ENCODE measurements at regions not wholly inside any gene's neighbourhood (a gene's known extent, or its start where the extent isn't known, plus 50 kb on each side); places are given as distances from the start of the nearest gene placed in this dataset.
A peak's percentile ranks its signal among the peaks of the same experiment; 100 is the strongest.

GRCh38 chr5:40414922-40415321 lies 264.8 kb upstream of the PTGER4 start:
- TF ChIP-seq CTCF (IDR thresholded peaks at IDR 0.05; ENCODE audit: control insufficient read depth, extremely low read depth, insufficient read depth) = no peak
- DNase-seq (ENCODE audit: low read depth) = peak; percentile 80

GRCh38 chr5:40413743-40414142 lies 266.0 kb upstream of the PTGER4 start:
- no peak overlapping the region for H3K4me3 ChIP-seq (ENCODE audit: low read depth, low read length)
- no peak for TF ChIP-seq CTCF (IDR thresholded peaks at IDR 0.05; ENCODE audit: control insufficient read depth, extremely low read depth, insufficient read depth)
- DNase-seq (ENCODE audit: low read depth) = no peak

More at GRCh38 chr5:40414922-40415321, 264.8 kb upstream of the PTGER4 start:
- no peak overlapping the region for H3K4me3 ChIP-seq (ENCODE audit: low read depth, low read length)

DNA sequence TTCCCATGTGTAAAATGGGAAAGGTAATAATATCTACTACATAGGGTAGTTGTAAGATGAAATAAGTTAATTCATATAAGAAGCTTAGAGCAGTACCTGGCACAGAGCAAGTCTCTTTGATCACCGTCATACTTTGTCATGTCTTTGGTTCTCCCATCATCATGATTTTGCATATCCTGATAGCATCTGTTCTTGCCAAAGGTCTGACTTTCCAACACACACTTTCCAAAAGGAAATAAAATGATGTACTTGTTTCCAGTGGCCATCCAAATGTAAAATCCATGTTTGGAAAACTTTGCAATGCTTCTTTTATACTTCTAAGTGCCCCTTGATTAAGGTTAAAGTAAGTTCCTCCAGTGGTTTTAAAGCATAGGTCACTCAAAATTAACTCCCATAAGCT lies 266.9 kb upstream of the PTGER4 start:
- no peak overlapping the region for H3K4me3 ChIP-seq (ENCODE audit: low read depth, low read length)
- no peak for DNase-seq (ENCODE audit: low read depth)
- TF ChIP-seq CTCF (IDR thresholded peaks at IDR 0.05; ENCODE audit: control insufficient read depth, extremely low read depth, insufficient read depth) = no peak

DNA sequence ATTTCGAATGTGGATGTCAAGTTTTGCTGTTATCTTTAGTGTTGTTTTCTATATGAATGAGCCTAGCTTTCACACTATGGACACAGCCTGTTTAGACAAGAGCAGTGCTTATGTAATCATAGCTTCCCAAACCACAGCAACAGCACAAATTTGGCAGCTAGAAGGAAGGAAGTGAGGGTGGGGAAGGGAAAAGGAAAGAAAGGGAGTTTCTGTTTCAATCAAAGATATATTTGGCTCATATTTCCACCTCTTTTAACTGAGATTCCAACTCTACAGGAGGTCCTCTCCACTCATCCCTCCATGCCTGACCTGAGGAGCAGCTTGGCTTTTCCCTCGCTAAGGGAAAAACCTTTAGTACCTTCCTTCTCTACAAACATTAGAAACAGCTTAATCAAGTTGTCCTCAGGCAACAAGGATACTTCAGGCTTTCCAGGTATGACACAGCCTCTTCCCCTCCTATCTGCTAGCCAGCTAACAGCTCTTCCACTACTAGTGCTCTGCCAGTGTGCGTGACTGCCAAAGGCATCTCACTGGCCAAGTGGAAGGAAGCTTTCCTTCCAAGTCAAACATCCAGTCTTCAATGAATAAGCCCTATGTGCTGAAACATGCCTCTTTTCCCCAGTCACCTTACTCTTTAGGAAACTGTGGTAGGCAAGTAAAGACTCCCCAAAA lies 268.6 kb upstream of the PTGER4 start:
- H3K4me3 ChIP-seq (ENCODE audit: low read depth, low read length) = no peak overlapping the region
- TF ChIP-seq CTCF (IDR thresholded peaks at IDR 0.05; ENCODE audit: control insufficient read depth, extremely low read depth, insufficient read depth) = no peak

DNA sequence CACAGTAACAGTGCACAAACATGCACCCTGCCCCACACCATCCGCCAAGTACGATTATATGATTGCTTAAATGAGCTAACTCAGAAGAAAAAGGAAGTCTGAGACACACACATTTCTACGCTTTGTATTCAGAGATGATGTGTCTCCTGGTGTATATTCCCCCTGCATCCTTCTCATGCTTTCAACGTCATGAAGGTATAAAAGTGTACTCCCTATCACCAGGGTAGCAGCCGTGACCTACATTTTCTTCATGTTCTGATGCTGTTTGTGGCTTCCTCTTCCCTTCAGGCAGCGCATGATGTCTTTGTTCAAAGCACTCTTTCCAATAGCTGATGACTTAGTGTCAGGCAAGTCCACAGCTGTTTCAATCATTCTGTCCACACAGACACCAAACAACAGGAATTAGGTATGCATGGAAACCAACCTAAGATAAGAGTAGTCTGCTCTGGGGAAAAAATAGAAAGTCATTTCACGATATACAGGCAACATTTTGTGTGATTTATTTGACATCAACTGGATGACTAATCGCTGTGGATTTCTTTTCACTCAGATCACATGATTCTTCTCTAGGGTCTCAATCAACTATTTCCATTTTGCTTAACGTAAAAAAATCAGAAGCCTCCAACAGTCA lies 269.4 kb upstream of the PTGER4 start:
- H3K4me3 ChIP-seq (ENCODE audit: low read depth, low read length) = no peak overlapping the region
- TF ChIP-seq CTCF (IDR thresholded peaks at IDR 0.05; ENCODE audit: control insufficient read depth, extremely low read depth, insufficient read depth) = no peak
- DNase-seq (ENCODE audit: low read depth) = no peak

More for the DNA sequence above, 268.6 kb upstream of the PTGER4 start:
- DNase-seq (ENCODE audit: low read depth) = peak; percentile 90

GRCh38 chr5:40409601-40410000 lies 270.1 kb upstream of the PTGER4 start:
- no peak for DNase-seq (ENCODE audit: low read depth)
- no peak for TF ChIP-seq CTCF (IDR thresholded peaks at IDR 0.05; ENCODE audit: control insufficient read depth, extremely low read depth, insufficient read depth)
- no peak overlapping the region for H3K4me3 ChIP-seq (ENCODE audit: low read depth, low read length)

All from LNCaP clone FGC (cell line).